Astrocyte (in vitro differentiated cells and primary cell): ENCODE measurements at regions not wholly inside any gene's neighbourhood (a gene's known extent, or its start where the extent isn't known, plus 50 kb on each side); places are given as distances from the start of the nearest gene placed in this dataset.

Experiments
- CTCF ChIP-seq: IDR thresholded peaks from 2 replicates; pipeline ENCODE4 v1.5.1; 2011; ENCODE audit warnings: low read depth, mild to moderate bottlenecking, inconsistent platforms, low read length, moderate library complexity; ENCODE audit not compliant: insufficient read depth
- EZH2 ChIP-seq: IDR thresholded peaks from 2 replicates; pipeline ENCODE4 v1.6.1; 2012; ENCODE audit warnings: mild to moderate bottlenecking, low read length, inconsistent platforms; ENCODE audit not compliant: insufficient read depth

GRCh38 chr2:75949385-75950030, 238.8 kb upstream of the GCFC2 start:
- TF ChIP-seq CTCF: no peak
- TF ChIP-seq EZH2: no peak
